ENCODE measurements at regions not wholly inside any gene's neighbourhood (a gene's known extent, or its start where the extent isn't known, plus 50 kb on each side); places are given as distances from the start of the nearest gene placed in this dataset.

- no peaks in the 10 kb centered on the region for H3K79me1 ChIP-seq (ENCODE audit: low read depth in 1 of 2, low read length in 2 of 2)
- DNase-seq (no peak), ATAC-seq (ENCODE audit: low read depth) (no peak)
- no peak overlapping the region for H3K4ac ChIP-seq (ENCODE audit: low read depth, low read length)
- TF ChIP-seq CTCF (conservative IDR thresholded peaks at IDR 0.05; ENCODE audit: low read depth, low read length) (no peak), NFE2L2 (IDR thresholded peaks at IDR 0.05; ENCODE audit: low read depth, low read length) (no peak), POLR2A (IDR thresholded peaks at IDR 0.05; ENCODE audit: low read depth, low read length) (no peak), MXI1 (IDR thresholded peaks at IDR 0.05; ENCODE audit: borderline replicate concordance, low read depth, low read length) (no peak), SMC3 (IDR thresholded peaks at IDR 0.05; ENCODE audit: low read depth, low read length) (no peak)
- H3K4me2 ChIP-seq (ENCODE audit: low read depth, low read length), result no peak overlapping the region
- no peak overlapping the region for H4K91ac ChIP-seq (ENCODE audit: insufficient read depth, low read depth, low read length)
- dilution Hi-C loops (cut with HindIII; ENCODE audit: low sequenced_read_pairs, unreplicated experiment), result no loop called here
- no peak overlapping the region for H2BK15ac ChIP-seq (ENCODE audit: low read depth, low read length)
- CTCF ChIA-PET, result no interaction called here
- H2BK120ac ChIP-seq (ENCODE audit: low read depth, low read length), result no peak overlapping the region
- H2BK20ac ChIP-seq (ENCODE audit: low read depth, low read length), result no peak overlapping the region
- POLR2A ChIA-PET (ENCODE audit: unreplicated experiment), result no interaction called here
- no peak overlapping the region for H3K4me3 ChIP-seq (ENCODE audit: insufficient read depth, low read depth, low read length)
- H3K4me1 ChIP-seq (ENCODE audit: control insufficient read depth, insufficient read depth, low read length), result no peaks in the 10 kb centered on the region
- H3K56ac ChIP-seq (ENCODE audit: extremely low read depth, insufficient read depth, low read length), result no peak overlapping the region
- no peaks in the 10 kb centered on the region for H3K9me1 ChIP-seq (ENCODE audit: insufficient read depth, low read length)
- intact Hi-C loops (cut with micrococcal nuclease), result no loop called here
- no CpG with 5 or more reads among the region's 4 CpGs for WGBS, 2 experiments (ENCODE audit: extremely low coverage in 2 of 2, insufficient read length in 1 of 2)
- H3K9me3 ChIP-seq (ENCODE audit: control insufficient read depth, insufficient read depth, low read length), result no peaks in the 10 kb centered on the region
- no peak overlapping the region for H2AK5ac ChIP-seq (ENCODE audit: low read depth, low read length)
- no peak overlapping the region for H3K18ac ChIP-seq (ENCODE audit: low read depth, low read length)
- no peak overlapping the region for H3K9ac ChIP-seq (ENCODE audit: low read depth, low read length)
- no peaks in the 10 kb centered on the region for H3K36me3 ChIP-seq (ENCODE audit: control insufficient read depth, insufficient read depth, low read length)
- H4K8ac ChIP-seq (ENCODE audit: low read depth in 2 of 2, low read length in 2 of 2), result no peak overlapping the region
- H2BK5ac ChIP-seq (ENCODE audit: low read depth, low read length, poor library complexity, severe bottlenecking), result no peak overlapping the region
- H2AFZ ChIP-seq (replicated peaks; ENCODE audit: low read length, poor library complexity), result no peak overlapping the region
- H4K20me1 ChIP-seq (ENCODE audit: insufficient read depth, low read length), result no peaks in the 10 kb centered on the region
- H3K27ac ChIP-seq (ENCODE audit: insufficient read depth, low read length), result no peak overlapping the region
- no peaks in the 10 kb centered on the region for H3K27me3 ChIP-seq (ENCODE audit: control insufficient read depth, insufficient read depth, low read length)
- H4K5ac ChIP-seq (ENCODE audit: low read depth, low read length), result no peak overlapping the region
- in situ Hi-C loops (cut with MboI; ENCODE audit: low sequenced_read_pairs), result no loop called here
- no peak overlapping the region for H2AK9ac ChIP-seq (replicated peaks; ENCODE audit: low read depth, low read length, poor library complexity)
- H3K14ac ChIP-seq (replicated peaks; ENCODE audit: low read depth, low read length), result no peak overlapping the region
- H3K23ac ChIP-seq (ENCODE audit: low read depth, low read length), result no peak overlapping the region
- BruUV-seq (replicated peaks), result no TSS peak
Observed at GRCh38 chr4:115323106-115323707, 209.8 kb upstream of the NDST4 start.

Data from IMR-90 (cell line).